ENCODE measurements at regions not wholly inside any gene's neighbourhood (a gene's known extent, or its start where the extent isn't known, plus 50 kb on each side); places are given as distances from the start of the nearest gene placed in this dataset.
A peak's percentile ranks its signal among the peaks of the same experiment; 100 is the strongest.

- Histone ChIP-seq H3K27ac (no peak overlapping the region), H3K27me3 (replicated peaks in 1 of 7) (no peaks in the 10 kb centered on the region), H3K9me3 (no peaks in the 10 kb centered on the region), H3K4me1 (peaks cover 0 to 9% (median 0%) of the 10 kb centered on the region in 6 donors), H3K36me3 (no peaks in the 10 kb centered on the region), H3K4me3 (no peak overlapping the region)
- intact Hi-C loops (cut with DNase I; ENCODE audit: low total_unique reads) = no loop called here
- TF ChIP-seq CTCF (IDR thresholded peaks at IDR 0.05 in 8 of 11, conservative IDR thresholded peaks at IDR 0.05 in 3 of 11) (no peak), POLR2A (IDR thresholded peaks at IDR 0.05) (no peak)
- 71 to 90% (median 86%) methylated on average over 4 of the region's 4 CpGs for WGBS, 5 donors
- no peak for DNase-seq
Observed at GRCh38 chr12:67427336-67427735, 158.2 kb downstream of the CAND1 start.

GRCh38 chr12:67428431-67428830 lies 159.3 kb downstream of the CAND1 start:
- DNase-seq = no peak

GRCh38 chr12:67430708-67431335 lies 161.7 kb downstream of the CAND1 start:
- peak overlapping the region in 3 of 8 donors; percentile 17 to 39 (median 32) for H3K27ac ChIP-seq
- peaks cover 0 to 18% (median 10%) of the 10 kb centered on the region in 6 donors for H3K4me1 ChIP-seq
- 66 to 79% (median 71%) methylated on average over 9 of the region's 9 CpGs for WGBS, 5 donors

More at GRCh38 chr12:67428431-67428830, 159.3 kb downstream of the CAND1 start:
- H3K4me3 ChIP-seq = no peak overlapping the region
- TF ChIP-seq POLR2A (IDR thresholded peaks at IDR 0.05) (no peak), CTCF (IDR thresholded peaks at IDR 0.05 in 8 of 11, conservative IDR thresholded peaks at IDR 0.05 in 3 of 11) (no peak), POLR2AphosphoS5 (IDR thresholded peaks at IDR 0.05) (no peak)
- H3K27me3 ChIP-seq (replicated peaks in 1 of 7) = no peaks in the 10 kb centered on the region
- no peaks in the 10 kb centered on the region for H3K36me3 ChIP-seq
- intact Hi-C loops (cut with DNase I; ENCODE audit: low total_unique reads) = no loop called here
- 77 to 97% (median 87%) methylated on average over 2 of the region's 2 CpGs for WGBS, 5 donors
- no peaks in the 10 kb centered on the region for H3K9me3 ChIP-seq
- peaks cover 0 to 9% (median 4%) of the 10 kb centered on the region in 6 donors for H3K4me1 ChIP-seq
- H3K27ac ChIP-seq = no peak overlapping the region

GRCh38 chr12:67431411-67432020 lies 162.4 kb downstream of the CAND1 start:
- no peak for TF ChIP-seq POLR2AphosphoS5 (IDR thresholded peaks at IDR 0.05)
- TF ChIP-seq POLR2A (IDR thresholded peaks at IDR 0.05) = no peak
- no peak for TF ChIP-seq CTCF (IDR thresholded peaks at IDR 0.05 in 8 of 11, conservative IDR thresholded peaks at IDR 0.05 in 3 of 11)
- WGBS, 5 donors = 54 to 71% (median 65%) methylated on average over 6 of the region's 6 CpGs
- intact Hi-C loops (cut with DNase I; ENCODE audit: low total_unique reads) = loop anchor here (10.0 kb wide), 1 partner anchor 223 kb away; no protein-coding TSS in a partner anchor

More at GRCh38 chr12:67430708-67431335, 161.7 kb downstream of the CAND1 start:
- DNase-seq = no peak
- H3K4me3 ChIP-seq = no peak overlapping the region
- no peaks in the 10 kb centered on the region for H3K27me3 ChIP-seq (replicated peaks in 1 of 7)
- TF ChIP-seq POLR2AphosphoS5 (IDR thresholded peaks at IDR 0.05) (peak in 1 of 3 donors; percentile 64), POLR2A (IDR thresholded peaks at IDR 0.05) (no peak)
- H3K9me3 ChIP-seq = no peaks in the 10 kb centered on the region
- H3K36me3 ChIP-seq = no peaks in the 10 kb centered on the region
- intact Hi-C loops (cut with DNase I; ENCODE audit: low total_unique reads) = loop anchor here (10.0 kb wide), 1 partner anchor 224 kb away; no protein-coding TSS in a partner anchor

More at GRCh38 chr12:67431411-67432020, 162.4 kb downstream of the CAND1 start:
- no peak for DNase-seq
- H3K4me3 ChIP-seq = no peak overlapping the region
- H3K4me1 ChIP-seq = peaks cover 0 to 18% (median 10%) of the 10 kb centered on the region in 6 donors
- no peaks in the 10 kb centered on the region for H3K27me3 ChIP-seq (replicated peaks in 1 of 7)
- H3K27ac ChIP-seq = peak overlapping the region in 3 of 8 donors; percentile 17 to 39 (median 32)
- H3K36me3 ChIP-seq = no peaks in the 10 kb centered on the region
- no peaks in the 10 kb centered on the region for H3K9me3 ChIP-seq

Data from spleen (tissue), 11 donors.